ENCODE measurements at regions not wholly inside any gene's neighbourhood (a gene's known extent, or its start where the extent isn't known, plus 50 kb on each side); places are given as distances from the start of the nearest gene placed in this dataset.
"Not testable (repeated sequence)": the region's sequence is repeated elsewhere in the genome, so short reads cannot be mapped to it uniquely, and the experiment has no call there.

- DNase-seq (ENCODE audit: insufficient read length, low spot score) (no peak), FAIRE-seq (no peak)
- no peak for TF ChIP-seq POLR2A (IDR thresholded peaks at IDR 0.05; ENCODE audit: low read depth, low read length)
These were observed 241.1 kb upstream of the USP9Y start for GRCh38 chrY:12459965-12460364.

GRCh38 chrY:12464155-12464554 is 236.9 kb upstream of the USP9Y start:
- FAIRE-seq, result no peak
- TF ChIP-seq POLR2A (IDR thresholded peaks at IDR 0.05; ENCODE audit: low read depth, low read length), result no peak
- DNase-seq (ENCODE audit: insufficient read length, low spot score), result no peak

- no peak for FAIRE-seq
- no peak for TF ChIP-seq POLR2A (IDR thresholded peaks at IDR 0.05; ENCODE audit: low read depth, low read length)
- DNase-seq (ENCODE audit: insufficient read length, low spot score), result no peak
These were observed 235.3 kb upstream of the USP9Y start for GRCh38 chrY:12465706-12466105.

GRCh38 chrY:12469081-12469480 is 231.9 kb upstream of the USP9Y start:
- no peak for TF ChIP-seq POLR2A (IDR thresholded peaks at IDR 0.05; ENCODE audit: low read depth, low read length)
- FAIRE-seq (no peak), DNase-seq (ENCODE audit: insufficient read length, low spot score) (no peak)

GRCh38 chrY:12474472-12474871 is 226.6 kb upstream of the USP9Y start:
- FAIRE-seq (no peak), DNase-seq (ENCODE audit: insufficient read length, low spot score) (no peak)
- no peak for TF ChIP-seq POLR2A (IDR thresholded peaks at IDR 0.05; ENCODE audit: low read depth, low read length)

- TF ChIP-seq POLR2A (IDR thresholded peaks at IDR 0.05; ENCODE audit: low read depth, low read length), result no peak
- FAIRE-seq (no peak), DNase-seq (ENCODE audit: insufficient read length, low spot score) (peak; percentile 1)
These were observed 221.6 kb upstream of the USP9Y start for GRCh38 chrY:12479382-12479781.

GRCh38 chrY:12483394-12483793 is 217.6 kb upstream of the USP9Y start:
- TF ChIP-seq POLR2A (IDR thresholded peaks at IDR 0.05; ENCODE audit: low read depth, low read length), result no peak
- no peak for FAIRE-seq

GRCh38 chrY:12490558-12491209 is 210.3 kb upstream of the USP9Y start:
- TF ChIP-seq POLR2A (IDR thresholded peaks at IDR 0.05; ENCODE audit: low read depth, low read length), result no peak
- DNase-seq (ENCODE audit: insufficient read length, low spot score) (no peak), FAIRE-seq (no peak)

More at GRCh38 chrY:12483394-12483793, 217.6 kb upstream of the USP9Y start:
- no peak for DNase-seq (ENCODE audit: insufficient read length, low spot score)

GRCh38 chrY:12492218-12492617 is 208.8 kb upstream of the USP9Y start:
- no peak for DNase-seq (ENCODE audit: insufficient read length, low spot score)
- FAIRE-seq, result no peak
- TF ChIP-seq POLR2A (IDR thresholded peaks at IDR 0.05; ENCODE audit: low read depth, low read length), result no peak

- no peak for DNase-seq (ENCODE audit: insufficient read length, low spot score)
- no peak for TF ChIP-seq POLR2A (IDR thresholded peaks at IDR 0.05; ENCODE audit: low read depth, low read length)
- no peak for FAIRE-seq
These were observed 205.0 kb upstream of the USP9Y start for GRCh38 chrY:12496007-12496406.

- DNase-seq (ENCODE audit: insufficient read length, low spot score), result no peak
- no peak for FAIRE-seq
- no peak for TF ChIP-seq POLR2A (IDR thresholded peaks at IDR 0.05; ENCODE audit: low read depth, low read length)
These were observed 200.9 kb upstream of the USP9Y start for GRCh38 chrY:12500096-12500495.

- not testable (repeated sequence) for DNase-seq (ENCODE audit: insufficient read length, low spot score); FAIRE-seq
These were observed 197.0 kb upstream of the USP9Y start for GRCh38 chrY:12504028-12504427.

GRCh38 chrY:12517338-12517737 is 183.7 kb upstream of the USP9Y start:
- no peak for TF ChIP-seq POLR2A (IDR thresholded peaks at IDR 0.05; ENCODE audit: low read depth, low read length)
- FAIRE-seq (no peak), DNase-seq (ENCODE audit: insufficient read length, low spot score) (no peak)

- FAIRE-seq (no peak), DNase-seq (ENCODE audit: insufficient read length, low spot score) (no peak)
- no peak for TF ChIP-seq POLR2A (IDR thresholded peaks at IDR 0.05; ENCODE audit: low read depth, low read length)
These were observed 175.8 kb upstream of the USP9Y start for GRCh38 chrY:12525206-12525605.

GRCh38 chrY:12526362-12527063 is 174.5 kb upstream of the USP9Y start:
- no peak for FAIRE-seq
- no peak for DNase-seq (ENCODE audit: insufficient read length, low spot score)
- TF ChIP-seq POLR2A (IDR thresholded peaks at IDR 0.05; ENCODE audit: low read depth, low read length), result no peak

Measured in H54 (cell line).